EL (cell line): ENCODE measurements at regions not wholly inside any gene's neighbourhood (a gene's known extent, or its start where the extent isn't known, plus 50 kb on each side); places are given as distances from the start of the nearest gene placed in this dataset.

Source experiments
- DNase-seq: peaks from one replicate; pipeline ENCODE4 v3.0.0-alpha.2; 2016

GRCh38 chrX:69264158-69264581, 98.9 kb upstream of the PJA1 start:
- no peak for DNase-seq

- DNase-seq, result no peak
Observed at GRCh38 chrX:69263251-69263820, 98.1 kb upstream of the PJA1 start.

- DNase-seq, result no peak
Observed at GRCh38 chrX:69262036-69262936, 97.0 kb upstream of the PJA1 start.

DNA sequence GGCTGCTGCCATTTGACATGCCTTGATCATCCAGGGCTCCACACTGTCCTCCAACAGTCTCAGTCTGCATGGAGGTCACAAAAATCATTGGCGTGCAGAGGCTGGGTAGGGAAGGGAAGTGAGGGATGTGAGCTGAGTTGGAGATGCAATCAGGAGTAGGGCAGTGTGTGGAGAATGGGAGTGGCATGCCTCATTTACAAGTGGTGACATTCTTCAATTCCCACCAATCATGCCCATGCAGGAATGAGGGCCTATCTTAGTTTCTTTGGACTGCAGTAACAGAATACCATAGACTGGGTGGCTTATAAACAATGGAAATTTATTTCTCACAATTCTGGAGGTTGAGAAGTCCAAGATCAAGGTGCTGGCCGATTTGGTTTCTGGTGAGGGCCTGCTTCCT, 94.9 kb upstream of the PJA1 start:
- DNase-seq, result no peak

GRCh38 chrX:69258893-69259292, 93.6 kb upstream of the PJA1 start:
- DNase-seq, result no peak

GRCh38 chrX:69257499-69258127, 92.4 kb upstream of the PJA1 start:
- DNase-seq, result no peak

DNA sequence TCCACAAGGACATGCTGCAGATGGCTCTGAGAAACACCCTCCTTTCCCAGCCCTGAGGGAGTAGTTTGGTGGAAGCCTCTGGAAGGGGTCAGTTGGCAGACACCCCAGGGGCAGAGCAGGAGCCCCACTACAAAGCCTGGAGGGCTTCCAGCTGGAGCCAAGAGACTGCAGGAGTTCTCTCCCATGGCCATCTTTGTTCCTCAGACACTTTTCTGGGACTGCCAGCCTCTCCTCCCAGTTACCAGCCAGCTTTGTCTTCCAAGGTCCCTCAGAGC, 91.0 kb upstream of the PJA1 start:
- DNase-seq, result no peak

DNA sequence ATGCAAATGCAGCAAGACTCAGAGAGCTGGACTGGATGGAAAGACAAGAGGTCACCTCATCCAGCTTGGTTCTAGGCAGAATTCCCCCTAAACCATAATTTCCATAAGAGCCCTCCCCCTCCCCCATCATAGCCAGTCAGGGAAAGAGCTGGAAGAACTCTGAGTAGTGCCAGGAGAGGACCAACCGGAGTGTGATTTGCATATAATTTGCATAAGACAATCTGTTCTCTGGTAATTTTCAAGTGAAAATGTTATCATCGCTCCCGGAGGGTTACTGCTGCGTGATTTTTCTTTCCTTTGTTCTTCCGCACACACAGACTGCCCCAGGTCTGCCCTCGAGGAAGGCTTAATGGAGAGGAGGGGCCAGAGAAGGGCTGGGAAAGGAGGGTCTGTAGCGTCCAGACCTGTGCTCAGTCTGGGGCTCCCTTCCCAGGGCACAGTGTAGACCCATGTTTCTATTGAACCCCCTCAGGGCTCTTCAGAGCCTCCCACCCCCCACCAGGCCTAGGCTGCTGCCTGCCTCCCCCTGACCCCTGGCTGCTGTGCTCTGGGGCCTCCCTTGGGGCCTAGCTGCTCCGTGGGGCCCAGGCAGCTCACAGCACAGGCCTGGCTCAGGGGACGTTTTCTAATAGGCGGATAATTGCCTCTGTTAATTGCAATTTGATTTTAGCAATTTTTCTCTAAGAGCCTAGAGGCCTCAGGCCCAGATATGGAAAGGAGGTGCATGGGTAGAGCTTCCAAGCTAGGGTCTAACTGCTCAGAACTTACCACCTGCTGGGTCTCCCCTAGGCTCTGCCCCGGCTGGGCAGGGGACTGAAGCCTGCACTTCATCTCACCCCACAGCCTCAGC, 90.4 kb upstream of the PJA1 start:
- no peak for DNase-seq

GRCh38 chrX:69253821-69254220, 88.6 kb upstream of the PJA1 start:
- no peak for DNase-seq

- DNase-seq, result no peak
Observed at GRCh38 chrX:69243276-69243675, 78.0 kb upstream of the PJA1 start.

GRCh38 chrX:69238887-69239231, 73.6 kb upstream of the PJA1 start:
- DNase-seq, result no peak

DNA sequence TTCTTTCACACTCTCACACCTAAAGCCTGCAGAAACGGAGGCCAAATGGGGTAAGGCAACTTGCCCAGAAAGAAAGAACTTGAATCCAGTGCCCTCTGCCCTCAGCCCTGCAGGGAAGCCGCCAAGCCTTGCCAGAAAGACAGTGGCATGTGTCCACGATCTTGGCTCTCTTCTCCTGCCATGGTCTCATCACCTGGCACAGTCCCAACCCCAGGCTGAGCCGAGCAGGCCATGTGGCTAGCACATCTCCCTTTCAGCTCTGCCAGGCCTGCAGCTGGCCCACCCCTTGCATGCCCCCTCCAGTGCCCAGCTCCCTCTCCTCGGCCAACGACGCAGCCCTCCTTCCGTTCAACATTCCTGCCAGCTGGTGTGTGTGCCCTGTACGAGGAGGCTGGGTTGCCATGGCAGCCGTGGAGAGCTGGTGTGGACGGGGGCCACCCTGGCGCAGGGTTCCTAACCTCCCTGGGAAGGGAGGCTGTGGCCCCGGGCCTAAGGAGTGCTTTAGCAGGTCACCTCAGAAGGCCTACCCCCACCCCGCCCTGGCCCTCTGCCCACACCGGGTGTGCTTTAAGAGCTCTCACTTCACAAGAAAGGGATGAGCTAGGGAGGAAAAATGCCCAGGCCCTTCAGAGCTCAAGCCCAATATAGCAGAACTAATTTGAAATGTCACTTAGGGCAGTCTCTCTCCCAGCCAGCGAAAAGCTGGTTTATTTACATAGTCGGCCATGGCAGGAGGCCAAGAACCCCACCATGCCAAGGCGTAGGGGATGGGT, 73.0 kb upstream of the PJA1 start:
- no peak for DNase-seq

DNA sequence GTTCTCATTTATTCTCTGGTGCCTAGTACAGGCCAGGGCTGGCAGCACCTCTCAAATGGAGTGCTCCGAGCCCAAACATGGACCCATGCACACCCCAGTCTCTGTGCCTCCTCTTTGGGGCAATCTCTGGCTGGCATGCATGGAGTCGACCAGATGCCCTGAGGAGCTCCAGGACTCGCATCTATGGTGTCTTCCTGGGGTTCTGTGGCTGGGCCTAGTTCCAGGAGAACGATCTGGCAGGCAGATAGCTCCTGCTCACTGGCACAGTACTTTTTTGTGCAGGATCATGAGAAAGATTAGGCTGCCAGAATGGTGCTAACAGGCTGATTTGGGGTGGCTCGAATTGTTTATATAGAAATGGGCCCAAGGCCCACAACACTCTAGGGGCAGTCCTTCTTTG, 72.0 kb upstream of the PJA1 start:
- DNase-seq, result no peak

- no peak for DNase-seq
Observed at GRCh38 chrX:69236641-69237040, 71.4 kb upstream of the PJA1 start.

GRCh38 chrX:69234624-69235023, 69.4 kb upstream of the PJA1 start:
- DNase-seq, result no peak

DNA sequence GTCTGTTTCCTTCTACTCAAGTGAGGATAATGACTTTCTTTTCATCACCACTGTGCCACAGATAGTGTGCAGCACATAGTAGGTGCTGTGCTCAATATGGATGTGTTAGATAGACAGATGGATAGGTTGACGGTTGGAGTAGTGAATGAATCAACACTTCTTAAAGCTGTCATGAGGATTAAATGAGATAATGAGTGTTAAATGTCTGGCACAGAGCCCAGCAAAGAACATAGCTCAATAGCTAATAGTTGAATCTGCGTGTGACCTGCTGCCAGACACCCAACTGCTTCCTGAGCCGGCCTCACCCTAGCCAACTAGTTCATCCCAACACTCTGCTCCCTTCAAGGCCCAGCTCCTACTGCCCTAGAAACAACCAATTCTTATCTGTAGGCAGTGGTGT, 67.7 kb upstream of the PJA1 start:
- DNase-seq, result no peak

DNA sequence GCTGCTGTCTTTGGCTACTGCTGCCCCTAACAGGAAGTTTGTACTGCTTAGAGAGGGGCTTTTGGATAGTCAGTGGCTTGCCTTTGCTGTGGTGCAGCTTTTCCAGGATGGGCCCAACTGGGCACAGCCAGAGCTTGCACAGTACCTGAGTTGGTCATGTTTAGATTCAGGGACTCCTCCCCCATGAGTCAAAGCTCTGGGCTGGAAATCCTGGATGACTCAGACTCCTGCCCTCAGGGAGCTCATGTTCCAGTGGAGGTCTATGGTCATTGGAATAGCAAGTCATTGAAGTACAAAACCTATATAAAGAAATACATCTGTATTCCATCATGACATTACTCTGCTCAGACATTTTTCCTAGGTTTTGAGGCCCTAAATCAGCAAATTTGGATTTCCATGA, 66.7 kb upstream of the PJA1 start:
- peak; percentile 12 for DNase-seq

DNA sequence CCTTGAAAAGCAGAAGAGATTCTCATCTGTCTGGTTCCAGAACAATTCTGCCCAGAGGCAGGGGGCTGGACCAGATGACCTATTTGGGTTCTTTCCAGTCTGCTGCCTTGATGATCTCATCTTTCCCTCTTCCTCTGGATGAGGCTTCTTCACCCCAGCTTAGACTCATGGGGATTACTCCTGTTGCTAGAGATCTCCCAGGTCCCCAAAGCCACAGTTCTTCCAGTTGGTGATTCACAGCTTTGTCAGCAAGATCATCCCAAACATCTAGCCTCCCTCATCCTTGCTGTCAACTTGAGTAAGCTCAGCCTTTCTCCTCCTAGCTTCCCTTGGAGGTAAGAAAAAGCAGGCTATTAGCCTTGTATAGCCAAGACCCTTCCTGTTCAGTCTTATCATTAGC, 64.2 kb upstream of the PJA1 start:
- peak; percentile 82 for DNase-seq

DNA sequence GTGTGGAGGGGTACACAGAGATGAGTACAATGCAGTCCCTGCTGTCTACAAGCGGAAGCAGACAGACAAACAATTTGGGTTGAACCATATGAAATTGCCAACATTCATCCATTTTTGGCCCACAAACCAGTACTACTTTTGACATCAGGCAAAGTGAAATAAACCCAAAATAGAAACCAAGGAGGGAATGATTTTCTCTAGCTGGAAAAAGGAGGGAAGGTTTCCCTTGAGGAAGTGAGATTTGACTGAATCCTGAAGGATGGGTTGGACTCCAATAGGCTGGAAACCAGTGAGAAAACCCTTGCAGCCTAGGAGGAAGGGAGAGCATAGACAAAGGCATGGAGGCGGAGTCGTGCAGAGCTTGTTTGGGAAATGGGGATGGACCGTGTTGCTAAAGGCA, 63.5 kb upstream of the PJA1 start:
- no peak for DNase-seq

GRCh38 chrX:69226459-69227158, 61.4 kb upstream of the PJA1 start:
- DNase-seq, result no peak

- DNase-seq, result peak; percentile 62
Observed at GRCh38 chrX:69222103-69223090, 57.1 kb upstream of the PJA1 start.
